A549 (cell line): ENCODE measurements at regions not wholly inside any gene's neighbourhood (a gene's known extent, or its start where the extent isn't known, plus 50 kb on each side); places are given as distances from the start of the nearest gene placed in this dataset.

Experiments used
- ATAC-seq, 2 experiments: fragments of 200-7000 bp in 1 of 2; fragments of >200 bp in 1 of 2; cut with Nextera tagmentation in 1 of 2; cut with Tn5 transposase in 1 of 2; 3 replicates each; pipeline versions ENCODE4 v1.8.0 to v1.9.1; 2018 to 2020; ENCODE audit warnings: mild to moderate bottlenecking in 1 of 2, moderate library complexity in 1 of 2
- CTCF ChIA-PET: fragments of 300-600 bp; sonication (Branson Sonifier 250); formaldehyde crosslinking; extraction: SDS; loops from one replicate; lab custom pipeline; 2021; ENCODE audit warnings: antibody characterized with exemption, inconsistent platforms; lab: Yijun Ruan, JAX
- POLR2A ChIA-PET: fragments of 350-600 bp; formaldehyde crosslinking; extraction: SDS; loops from one replicate; lab custom pipeline; 2021; ENCODE audit warnings: antibody characterized with exemption, inconsistent platforms; lab: Yijun Ruan, JAX
- DNase-seq, 2 experiments: peaks; one replicate each; pipeline versions ENCODE4 v3.0.0 to v3.0.0-alpha.2; 2011 to 2016; ENCODE audit warnings: low read depth in 1 of 2, low spot score in 1 of 2
- FAIRE-seq: peaks from 2 replicates; lab custom pipeline; 2011; peaks lifted over from hg19 to GRCh38; lab: Jason Lieb, UNC
- H3K27ac ChIP-seq, 2 experiments: fragments of >200 bp; sonication (Bioruptor Twin); formaldehyde crosslinking; 3 replicates each; pipeline ENCODE4 v1.5.1; 2016 to 2017
- H3K4me1 ChIP-seq: fragments of >200 bp; sonication (Bioruptor Twin); formaldehyde crosslinking; 3 replicates; pipeline ENCODE4 v1.6.1; 2016
- H3K4me2 ChIP-seq: fragments of >200 bp; sonication (Bioruptor Twin); formaldehyde crosslinking; 3 replicates; pipeline ENCODE4 v1.6.1; 2016
- H3K4me3 ChIP-seq: fragments of >200 bp; sonication (Bioruptor Twin); formaldehyde crosslinking; 3 replicates; pipeline ENCODE4 v1.5.1; 2016
- H3K9me3 ChIP-seq: fragments of >200 bp; sonication (Bioruptor Twin); formaldehyde crosslinking; 3 replicates; pipeline ENCODE4 v1.6.1; 2016
- CHD2 ChIP-seq: fragments of 150-350 bp; IDR thresholded peaks from 2 replicates; pipeline ENCODE4 v1.6.1; 2014; ENCODE audit warnings: low read length; ENCODE audit not compliant: partially characterized antibody
- E2F6 ChIP-seq: IDR thresholded peaks from 2 replicates; pipeline ENCODE4 v1.6.1; 2012; ENCODE audit warnings: low read depth, borderline replicate concordance
- ESRRA ChIP-seq: fragments of 150-350 bp; IDR thresholded peaks from 2 replicates; pipeline ENCODE4 v1.6.1; 2014; ENCODE audit warnings: mild to moderate bottlenecking, low read length, borderline replicate concordance
- FOSL2 ChIP-seq, 2 experiments: fragments of 450-650 bp in 1 of 2; fragments of >200 bp in 1 of 2; sonication (Bioruptor Twin) in 1 of 2; formaldehyde crosslinking; IDR thresholded peaks; 2 replicates each; pipeline versions ENCODE4 v1.5.0 to v1.6.1; 2016 to 2020; ENCODE audit warnings: mild to moderate bottlenecking in 1 of 2, moderate library complexity in 1 of 2
- FOXS1 ChIP-seq: fragments of 250-450 bp; sonication (Bioruptor Pico); IDR thresholded peaks from 2 replicates; pipeline ENCODE4 v1.5.0; 2020; ENCODE audit warnings: mild to moderate bottlenecking, moderate library complexity
- HOXB13 ChIP-seq: fragments of 250-450 bp; sonication (Bioruptor Pico); IDR thresholded peaks from 2 replicates; pipeline ENCODE4 v1.5.0; 2020; ENCODE audit warnings: low read depth, mild to moderate bottlenecking, moderate library complexity
- KDM1A ChIP-seq: fragments of 200-600 bp; sonication (generic); IDR thresholded peaks from 2 replicates; pipeline ENCODE4 v1.6.1; 2016; ENCODE audit warnings: low read depth, mild to moderate bottlenecking
- KDM5A ChIP-seq: fragments of 200-600 bp; sonication (generic); IDR thresholded peaks from 2 replicates; pipeline ENCODE4 v1.6.1; 2016; ENCODE audit warnings: antibody characterized with exemption, mild to moderate bottlenecking
- MAZ ChIP-seq: fragments of 150-350 bp; IDR thresholded peaks from 2 replicates; pipeline ENCODE4 v1.6.1; 2014; ENCODE audit warnings: antibody characterized with exemption, low read depth, low read length, borderline replicate concordance
- NPAS2 ChIP-seq: fragments of 250-450 bp; sonication (Bioruptor Pico); IDR thresholded peaks from 2 replicates; pipeline ENCODE4 v1.8.0; 2022; ENCODE audit warnings: mild to moderate bottlenecking, moderate library complexity, borderline replicate concordance
- NR3C1 ChIP-seq: fragments of >200 bp; sonication (Bioruptor Twin); formaldehyde crosslinking; IDR thresholded peaks from 3 replicates; pipeline ENCODE4 v1.6.1; 2017
- RAD21 ChIP-seq, 2 experiments: fragments of >200 bp in 1 of 2; sonication (Bioruptor Twin) in 1 of 2; formaldehyde crosslinking in 1 of 2; IDR thresholded peaks in 1 of 2; conservative IDR thresholded peaks in 1 of 2; 2 replicates in 1 of 2; 3 replicates in 1 of 2; pipeline ENCODE4 v1.6.1; 2012 to 2018; ENCODE audit warnings: inconsistent platforms in 1 of 2
- RARB ChIP-seq: fragments of 250-450 bp; sonication (Bioruptor Pico); IDR thresholded peaks from 2 replicates; pipeline ENCODE4 v1.8.0; 2021; ENCODE audit warnings: mild to moderate bottlenecking, moderate library complexity
- SMC3 ChIP-seq: fragments of >200 bp; sonication (Bioruptor Twin); formaldehyde crosslinking; IDR thresholded peaks from 3 replicates; pipeline ENCODE4 v1.6.1; 2018; ENCODE audit warnings: inconsistent platforms
- TP53 ChIP-seq: fragments of 250-450 bp; sonication (Bioruptor Pico); IDR thresholded peaks from 2 replicates; pipeline ENCODE4 v1.5.0; 2021; ENCODE audit warnings: mild to moderate bottlenecking, moderate library complexity
- USF2 ChIP-seq: fragments of 450-650 bp; IDR thresholded peaks from 2 replicates; pipeline ENCODE4 v1.6.1; 2014; ENCODE audit warnings: antibody characterized with exemption
- ZFP36 ChIP-seq: fragments of 450-650 bp; IDR thresholded peaks from 2 replicates; pipeline ENCODE4 v1.6.1; 2014; ENCODE audit warnings: borderline replicate concordance; ENCODE audit not compliant: partially characterized antibody
- ZSCAN20 ChIP-seq: fragments of 250-450 bp; sonication (Bioruptor Pico); IDR thresholded peaks from 2 replicates; pipeline ENCODE4 v1.8.0; 2022; ENCODE audit warnings: mild to moderate bottlenecking, moderate library complexity
- WGBS: methylation state at CpG from one replicate; pipeline ENCODE4 v1.1.6; 2017; ENCODE audit errors: missing lambda C conversion rate; 5-methylcytosine and 5-hydroxymethylcytosine counted together
- TF ChIP-seq, protein P1 (sequence below): IDR thresholded peaks from 2 replicates; pipeline ENCODE4 v1.6.1; 2012
- TF ChIP-seq, protein P2 (sequence below): fragments of 150-350 bp; IDR thresholded peaks from 2 replicates; pipeline ENCODE4 v1.6.1; 2014; ENCODE audit warnings: low read depth, mild to moderate bottlenecking, low read length
- TF ChIP-seq, protein P3 (sequence below): fragments of >200 bp; sonication (Bioruptor Twin); formaldehyde crosslinking; IDR thresholded peaks from 3 replicates; pipeline ENCODE4 v1.5.1; 2016
- TF ChIP-seq, protein P4 (sequence below): IDR thresholded peaks from 2 replicates; pipeline ENCODE4 v1.6.1; 2012

- no peak overlapping the region for H3K27ac ChIP-seq
- ChIA-PET POLR2A (no interaction called here), CTCF (interaction anchor here (1.1 to 1.4 kb wide), 2 partner anchors 14 to 27 kb away, joined by 3 read pairs; no protein-coding TSS in a partner anchor)
- TF ChIP-seq E2F6 = no peak
- no peak for TF ChIP-seq NR3C1
- TF ChIP-seq SMC3 = no peak
- TF ChIP-seq ZFP36 = no peak
- no peak for TF ChIP-seq RARB (CRISPR knock-in tag)
- TF ChIP-seq KDM1A = no peak
- TF ChIP-seq FOSL2 (IDR thresholded peaks at IDR 0.05) = no peak
- no peak for TF ChIP-seq FOSL2 (CRISPR knock-in tag; IDR thresholded peaks at IDR 0.05)
- TF ChIP-seq KDM5A = no peak
- TF ChIP-seq HOXB13 (CRISPR knock-in tag) = no peak
- no peak for TF ChIP-seq ZSCAN20 (CRISPR knock-in tag)
- TF ChIP-seq, protein P1, sequence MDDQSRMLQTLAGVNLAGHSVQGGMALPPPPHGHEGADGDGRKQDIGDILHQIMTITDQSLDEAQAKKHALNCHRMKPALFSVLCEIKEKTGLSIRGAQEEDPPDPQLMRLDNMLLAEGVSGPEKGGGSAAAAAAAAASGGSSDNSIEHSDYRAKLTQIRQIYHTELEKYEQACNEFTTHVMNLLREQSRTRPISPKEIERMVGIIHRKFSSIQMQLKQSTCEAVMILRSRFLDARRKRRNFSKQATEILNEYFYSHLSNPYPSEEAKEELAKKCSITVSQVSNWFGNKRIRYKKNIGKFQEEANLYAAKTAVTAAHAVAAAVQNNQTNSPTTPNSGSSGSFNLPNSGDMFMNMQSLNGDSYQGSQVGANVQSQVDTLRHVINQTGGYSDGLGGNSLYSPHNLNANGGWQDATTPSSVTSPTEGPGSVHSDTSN = no peak
- no peak for TF ChIP-seq NPAS2 (CRISPR knock-in tag)
- TF ChIP-seq MAZ = no peak
- no peak for TF ChIP-seq CHD2
- TF ChIP-seq, protein P2, sequence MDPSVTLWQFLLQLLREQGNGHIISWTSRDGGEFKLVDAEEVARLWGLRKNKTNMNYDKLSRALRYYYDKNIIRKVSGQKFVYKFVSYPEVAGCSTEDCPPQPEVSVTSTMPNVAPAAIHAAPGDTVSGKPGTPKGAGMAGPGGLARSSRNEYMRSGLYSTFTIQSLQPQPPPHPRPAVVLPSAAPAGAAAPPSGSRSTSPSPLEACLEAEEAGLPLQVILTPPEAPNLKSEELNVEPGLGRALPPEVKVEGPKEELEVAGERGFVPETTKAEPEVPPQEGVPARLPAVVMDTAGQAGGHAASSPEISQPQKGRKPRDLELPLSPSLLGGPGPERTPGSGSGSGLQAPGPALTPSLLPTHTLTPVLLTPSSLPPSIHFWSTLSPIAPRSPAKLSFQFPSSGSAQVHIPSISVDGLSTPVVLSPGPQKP = no peak
- TF ChIP-seq TP53 (CRISPR knock-in tag) = no peak
- TF ChIP-seq USF2 = no peak
- TF ChIP-seq ESRRA = no peak
- DNase-seq (no peak), FAIRE-seq (no peak), ATAC-seq (no peak)
- no peak overlapping the region for H3K4me2 ChIP-seq
- WGBS = 33% methylated on average over 11 of the region's 11 CpGs
- H3K4me1 ChIP-seq = no peaks in the 10 kb centered on the region
- H3K9me3 ChIP-seq = no peaks in the 10 kb centered on the region; the same call in 2 of the 3 replicates
- H3K4me3 ChIP-seq = no peak overlapping the region
These were observed 76.8 kb upstream of the DUSP22 start for GRCh38 chr6:215335-216034.

DNA sequence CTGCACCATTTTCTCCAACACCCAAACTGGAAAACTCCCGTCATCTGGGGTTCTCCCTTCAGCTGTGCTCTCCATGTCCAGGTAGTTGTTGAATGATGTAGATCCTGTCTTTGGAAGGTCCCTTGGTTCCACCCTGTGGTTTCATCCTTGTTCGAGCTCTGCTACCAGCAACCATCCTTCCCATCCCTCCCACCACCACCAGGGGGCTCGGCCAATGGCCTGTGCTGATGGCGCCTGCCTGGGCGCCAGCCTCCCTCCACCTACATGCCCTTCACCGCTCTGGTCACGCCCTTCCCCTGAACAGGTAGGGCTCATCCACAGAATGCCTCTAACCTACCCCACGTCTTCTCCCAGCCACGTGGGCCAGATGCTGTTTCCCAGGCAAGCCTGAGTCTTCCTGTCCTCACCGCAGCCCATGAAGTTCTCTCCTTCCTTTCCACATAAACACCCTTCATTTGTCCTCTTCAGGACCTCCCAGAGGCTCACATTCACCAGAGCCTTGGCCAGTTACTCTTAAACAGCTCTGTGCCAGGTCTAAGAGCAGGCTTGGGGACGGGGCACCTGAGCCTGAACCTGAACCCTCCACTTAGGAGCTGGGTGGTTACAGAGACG lies 75.1 kb upstream of the DUSP22 start:
- CTCF ChIA-PET = interaction anchor here (0.7 to 2.0 kb wide), 7 partner anchors 9 to 1250 kb away, joined by 3 to 8 read pairs (median 3); no protein-coding TSS in a partner anchor
- Histone ChIP-seq H3K4me3 (no peak overlapping the region), H3K4me1 (no peaks in the 10 kb centered on the region), H3K9me3 (no peaks in the 10 kb centered on the region; the same call in 2 of the 3 replicates), H3K27ac (no peak overlapping the region), H3K4me2 (no peak overlapping the region)
- FAIRE-seq = no peak
- POLR2A ChIA-PET = no interaction called here
- peak; percentile 23 to 35 for DNase-seq
- peak in 1 of 2 experiments; percentile 89; a peak in 3 of 6 replicates for ATAC-seq
- 0 out of 5 replicates have a peak, but pooled peaks of 1 of the 2 experiments have one; percentile 13 for TF ChIP-seq RAD21 (conservative IDR thresholded peaks at IDR 0.05 in 1 of 2, IDR thresholded peaks at IDR 0.05 in 1 of 2)
- no peak for TF ChIP-seq FOXS1 (CRISPR knock-in tag)
- TF ChIP-seq, protein P3, sequence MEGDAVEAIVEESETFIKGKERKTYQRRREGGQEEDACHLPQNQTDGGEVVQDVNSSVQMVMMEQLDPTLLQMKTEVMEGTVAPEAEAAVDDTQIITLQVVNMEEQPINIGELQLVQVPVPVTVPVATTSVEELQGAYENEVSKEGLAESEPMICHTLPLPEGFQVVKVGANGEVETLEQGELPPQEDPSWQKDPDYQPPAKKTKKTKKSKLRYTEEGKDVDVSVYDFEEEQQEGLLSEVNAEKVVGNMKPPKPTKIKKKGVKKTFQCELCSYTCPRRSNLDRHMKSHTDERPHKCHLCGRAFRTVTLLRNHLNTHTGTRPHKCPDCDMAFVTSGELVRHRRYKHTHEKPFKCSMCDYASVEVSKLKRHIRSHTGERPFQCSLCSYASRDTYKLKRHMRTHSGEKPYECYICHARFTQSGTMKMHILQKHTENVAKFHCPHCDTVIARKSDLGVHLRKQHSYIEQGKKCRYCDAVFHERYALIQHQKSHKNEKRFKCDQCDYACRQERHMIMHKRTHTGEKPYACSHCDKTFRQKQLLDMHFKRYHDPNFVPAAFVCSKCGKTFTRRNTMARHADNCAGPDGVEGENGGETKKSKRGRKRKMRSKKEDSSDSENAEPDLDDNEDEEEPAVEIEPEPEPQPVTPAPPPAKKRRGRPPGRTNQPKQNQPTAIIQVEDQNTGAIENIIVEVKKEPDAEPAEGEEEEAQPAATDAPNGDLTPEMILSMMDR = 0 out of 3 replicates have a peak, but pooled peaks have one; percentile 14
- TF ChIP-seq, protein P4, sequence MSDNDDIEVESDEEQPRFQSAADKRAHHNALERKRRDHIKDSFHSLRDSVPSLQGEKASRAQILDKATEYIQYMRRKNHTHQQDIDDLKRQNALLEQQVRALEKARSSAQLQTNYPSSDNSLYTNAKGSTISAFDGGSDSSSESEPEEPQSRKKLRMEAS = no peak
- WGBS = 47% methylated on average over 12 of the region's 12 CpGs
